SH-SY5Y (cell line): ENCODE measurements at regions not wholly inside any gene's neighbourhood (a gene's known extent, or its start where the extent isn't known, plus 50 kb on each side); places are given as distances from the start of the nearest gene placed in this dataset.

Experiments
- GATA2 ChIP-seq: IDR thresholded peaks from 2 replicates; pipeline ENCODE4 v1.6.1; 2011; ENCODE audit warnings: mild to moderate bottlenecking, low read depth, low read length
- GATA3 ChIP-seq: IDR thresholded peaks from 2 replicates; pipeline ENCODE4 v1.6.1; 2011; ENCODE audit warnings: low read depth, mild to moderate bottlenecking, low read length, moderate library complexity

- TF ChIP-seq GATA2 (no peak), GATA3 (no peak)
These were observed 145.8 kb upstream of the MGAT5 start for GRCh38 chr2:134108113-134108512.
